ENCODE measurements at regions not wholly inside any gene's neighbourhood (a gene's known extent, or its start where the extent isn't known, plus 50 kb on each side); places are given as distances from the start of the nearest gene placed in this dataset.

DNA sequence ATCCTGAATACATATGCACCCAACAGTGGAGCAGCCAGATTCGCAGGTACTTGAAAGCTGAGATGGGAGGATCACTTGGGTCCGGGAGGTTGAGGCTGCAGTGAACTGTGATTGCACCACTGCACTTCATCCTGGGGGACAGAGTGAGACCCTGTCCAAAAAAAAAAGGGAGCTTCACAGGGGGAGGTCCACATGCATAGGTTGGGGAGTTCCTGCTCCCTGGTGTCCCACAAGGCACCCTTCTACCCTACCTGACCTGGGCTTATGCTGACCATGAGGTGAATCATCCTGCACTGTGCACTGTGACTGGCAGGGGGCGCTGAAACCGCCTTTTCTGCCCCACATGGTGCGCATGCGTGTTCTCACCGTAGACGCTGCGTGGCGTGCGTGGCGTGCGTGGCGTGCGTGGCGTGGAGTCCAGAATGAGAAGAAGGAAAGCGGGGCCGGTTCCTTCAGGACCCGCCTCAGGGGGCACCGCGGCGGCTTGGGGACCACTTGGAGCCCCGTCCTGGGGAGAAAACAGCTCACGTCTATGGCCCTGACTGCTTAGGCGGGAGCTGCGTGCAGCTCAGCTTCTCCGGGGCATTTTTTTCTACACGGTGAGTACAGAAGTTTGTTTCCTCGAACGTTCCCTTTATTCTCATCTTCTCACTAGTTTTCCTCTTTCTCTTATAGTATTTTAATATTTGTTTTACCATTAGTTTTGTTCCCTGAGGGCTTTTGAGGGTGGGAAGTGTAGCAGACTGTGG lies 116.6 kb upstream of the GRK3 start (continued):
- TF ChIP-seq, protein P1, sequence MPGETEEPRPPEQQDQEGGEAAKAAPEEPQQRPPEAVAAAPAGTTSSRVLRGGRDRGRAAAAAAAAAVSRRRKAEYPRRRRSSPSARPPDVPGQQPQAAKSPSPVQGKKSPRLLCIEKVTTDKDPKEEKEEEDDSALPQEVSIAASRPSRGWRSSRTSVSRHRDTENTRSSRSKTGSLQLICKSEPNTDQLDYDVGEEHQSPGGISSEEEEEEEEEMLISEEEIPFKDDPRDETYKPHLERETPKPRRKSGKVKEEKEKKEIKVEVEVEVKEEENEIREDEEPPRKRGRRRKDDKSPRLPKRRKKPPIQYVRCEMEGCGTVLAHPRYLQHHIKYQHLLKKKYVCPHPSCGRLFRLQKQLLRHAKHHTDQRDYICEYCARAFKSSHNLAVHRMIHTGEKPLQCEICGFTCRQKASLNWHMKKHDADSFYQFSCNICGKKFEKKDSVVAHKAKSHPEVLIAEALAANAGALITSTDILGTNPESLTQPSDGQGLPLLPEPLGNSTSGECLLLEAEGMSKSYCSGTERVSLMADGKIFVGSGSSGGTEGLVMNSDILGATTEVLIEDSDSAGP (CRISPR knock-in tag; IDR thresholded peaks at IDR 0.05; ENCODE audit: borderline replicate concordance) = peak; percentile 85
- TF ChIP-seq MXI1 (IDR thresholded peaks at IDR 0.05; ENCODE audit: borderline replicate concordance, low read depth, low read length) (peak; percentile 75; the same call in 1 of the 3 replicates), ZNF761 (CRISPR knock-in tag; conservative IDR thresholded peaks at IDR 0.05) (peak; percentile 71; the same call in 1 of the 2 replicates), ZMYM2 (CRISPR knock-in tag; IDR thresholded peaks at IDR 0.05) (peak; percentile 66; the same call in 1 of the 2 replicates), SCMH1 (CRISPR knock-in tag; IDR thresholded peaks at IDR 0.05; ENCODE audit: borderline replicate concordance) (no peak), ZNF816 (CRISPR knock-in tag; IDR thresholded peaks at IDR 0.05; ENCODE audit: borderline replicate concordance) (no peak), ERF (CRISPR knock-in tag; IDR thresholded peaks at IDR 0.05) (peak; percentile 57; the same call in 1 of the 2 replicates), HDAC2 (CRISPR knock-in tag; IDR thresholded peaks at IDR 0.05) (peak; percentile 76), ZNF235 (CRISPR knock-in tag; IDR thresholded peaks at IDR 0.05; ENCODE audit: borderline replicate concordance) (0 out of 2 replicates have a peak, but pooled peaks have one; percentile 74), PITX1 (CRISPR knock-in tag; IDR thresholded peaks at IDR 0.05) (0 out of 2 replicates have a peak, but pooled peaks have one; percentile 52), RARA (CRISPR knock-in tag; IDR thresholded peaks at IDR 0.05) (peak; percentile 62), ZNF547 (CRISPR knock-in tag; IDR thresholded peaks at IDR 0.05) (peak; percentile 76), ELF3 (CRISPR knock-in tag; IDR thresholded peaks at IDR 0.05) (0 out of 2 replicates have a peak, but pooled peaks have one; percentile 10), ZNF883 (CRISPR knock-in tag; IDR thresholded peaks at IDR 0.05; ENCODE audit: not compliant biosample characterization) (peak; percentile 12), HIVEP1 (CRISPR knock-in tag; IDR thresholded peaks at IDR 0.05) (peak; percentile 62; the same call in 1 of the 2 replicates), SPEN (CRISPR knock-in tag; IDR thresholded peaks at IDR 0.05; ENCODE audit: low read depth) (peak; percentile 98), ZBTB7A (CRISPR knock-in tag; IDR thresholded peaks at IDR 0.05) (no peak), ZNF878 (CRISPR knock-in tag; IDR thresholded peaks at IDR 0.05) (peak; percentile 67; the same call in 1 of the 2 replicates), ZNF766 (CRISPR knock-in tag; IDR thresholded peaks at IDR 0.05; ENCODE audit: borderline replicate concordance) (no peak; the same call in 1 of the 2 replicates), ATF7 (IDR thresholded peaks at IDR 0.05) (no peak), ATF7 (CRISPR knock-in tag; IDR thresholded peaks at IDR 0.05) (peak; percentile 56; the same call in 1 of the 2 replicates), YEATS4 (CRISPR knock-in tag; IDR thresholded peaks at IDR 0.05; ENCODE audit: borderline replicate concordance) (peak; percentile 60), DPF2 (CRISPR knock-in tag; IDR thresholded peaks at IDR 0.05; ENCODE audit: borderline replicate concordance, low read depth) (0 out of 2 replicates have a peak, but pooled peaks have one; percentile 47), FOXO1 (CRISPR knock-in tag; IDR thresholded peaks at IDR 0.05) (peak; percentile 36; the same call in 1 of the 2 replicates), CHCHD3 (CRISPR knock-in tag; IDR thresholded peaks at IDR 0.05) (no peak)
- TF ChIP-seq, protein P2, sequence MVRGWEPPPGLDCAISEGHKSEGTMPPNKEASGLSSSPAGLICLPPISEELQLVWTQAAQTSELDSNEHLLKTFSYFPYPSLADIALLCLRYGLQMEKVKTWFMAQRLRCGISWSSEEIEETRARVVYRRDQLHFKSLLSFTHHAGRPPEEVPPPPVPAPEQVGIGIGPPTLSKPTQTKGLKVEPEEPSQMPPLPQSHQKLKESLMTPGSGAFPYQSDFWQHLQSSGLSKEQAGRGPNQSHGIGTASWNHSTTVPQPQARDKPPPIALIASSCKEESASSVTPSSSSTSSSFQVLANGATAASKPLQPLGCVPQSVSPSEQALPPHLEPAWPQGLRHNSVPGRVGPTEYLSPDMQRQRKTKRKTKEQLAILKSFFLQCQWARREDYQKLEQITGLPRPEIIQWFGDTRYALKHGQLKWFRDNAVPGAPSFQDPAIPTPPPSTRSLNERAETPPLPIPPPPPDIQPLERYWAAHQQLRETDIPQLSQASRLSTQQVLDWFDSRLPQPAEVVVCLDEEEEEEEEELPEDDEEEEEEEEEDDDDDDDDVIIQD (CRISPR knock-in tag; IDR thresholded peaks at IDR 0.05; ENCODE audit: low read depth) = 0 out of 2 replicates have a peak, but pooled peaks have one; percentile 14
- TF ChIP-seq, protein P3, sequence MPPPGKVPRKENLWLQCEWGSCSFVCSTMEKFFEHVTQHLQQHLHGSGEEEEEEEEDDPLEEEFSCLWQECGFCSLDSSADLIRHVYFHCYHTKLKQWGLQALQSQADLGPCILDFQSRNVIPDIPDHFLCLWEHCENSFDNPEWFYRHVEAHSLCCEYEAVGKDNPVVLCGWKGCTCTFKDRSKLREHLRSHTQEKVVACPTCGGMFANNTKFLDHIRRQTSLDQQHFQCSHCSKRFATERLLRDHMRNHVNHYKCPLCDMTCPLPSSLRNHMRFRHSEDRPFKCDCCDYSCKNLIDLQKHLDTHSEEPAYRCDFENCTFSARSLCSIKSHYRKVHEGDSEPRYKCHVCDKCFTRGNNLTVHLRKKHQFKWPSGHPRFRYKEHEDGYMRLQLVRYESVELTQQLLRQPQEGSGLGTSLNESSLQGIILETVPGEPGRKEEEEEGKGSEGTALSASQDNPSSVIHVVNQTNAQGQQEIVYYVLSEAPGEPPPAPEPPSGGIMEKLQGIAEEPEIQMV (CRISPR knock-in tag; IDR thresholded peaks at IDR 0.05; ENCODE audit: low read depth) = peak; percentile 85; the same call in 1 of the 2 replicates

Measured in HepG2 (cell line).